Heart left ventricle (tissue), 16 donors: ENCODE measurements at regions not wholly inside any gene's neighbourhood (a gene's known extent, or its start where the extent isn't known, plus 50 kb on each side); places are given as distances from the start of the nearest gene placed in this dataset.

ENCODE experiments used
- ATAC-seq, 4 donors: fragments of 200-7000 bp; cut with Tn5 transposase; one replicate each; pipeline ENCODE4 v1.9.1; 2020 to 2022; ENCODE audit warnings: moderate library complexity in 4 of 4, mild to moderate bottlenecking in 3 of 4, moderate number of reproducible peaks in 1 of 4
- DNase-seq, 5 donors: peaks; one replicate each; pipeline ENCODE4 v3.0.0-alpha.2; 2020
- H3K27ac ChIP-seq, 12 donors: fragments of 200-600 bp; sonication (generic) in 4 of 12; one replicate each; pipeline versions ENCODE4 v1.5.0 to v1.8.0; 2016 to 2022; ENCODE audit warnings: mild to moderate bottlenecking in 2 of 12
- H3K27me3 ChIP-seq, 9 donors: fragments of 200-600 bp; sonication (generic) in 2 of 9; one replicate each; pipeline versions ENCODE4 v1.5.1 to v1.8.0; 2016 to 2022; ENCODE audit warnings: mild to moderate bottlenecking in 3 of 9
- H3K36me3 ChIP-seq, 9 donors: fragments of 200-600 bp; sonication (generic) in 2 of 9; one replicate each; pipeline versions ENCODE4 v1.5.0 to v1.8.0; 2018 to 2022; ENCODE audit warnings: mild to moderate bottlenecking in 2 of 9
- H3K4me1 ChIP-seq, 12 donors: fragments of 200-600 bp; sonication (generic) in 4 of 12; one replicate each; pipeline versions ENCODE4 v1.5.0 to v1.8.0; 2016 to 2022; ENCODE audit warnings: mild to moderate bottlenecking in 3 of 12
- H3K4me3 ChIP-seq, 12 donors: fragments of 200-600 bp; sonication (generic) in 4 of 12; one replicate each; pipeline versions ENCODE4 v1.5.0 to v1.8.0; 2017 to 2022; ENCODE audit warnings: mild to moderate bottlenecking in 9 of 12, moderate library complexity in 4 of 12
- H3K9me3 ChIP-seq, 12 donors: fragments of 200-600 bp; sonication (generic) in 4 of 12; one replicate each; pipeline versions ENCODE4 v1.5.0 to v1.8.0; 2016 to 2022; ENCODE audit warnings: mild to moderate bottlenecking in 1 of 12
- POLR2A ChIP-seq, 2 donors: fragments of 450-650 bp; IDR thresholded peaks; one replicate each; pipeline ENCODE4 v1.6.1; 2017; ENCODE audit warnings: antibody characterized with exemption in 2 of 2, mild to moderate bottlenecking in 2 of 2, moderate library complexity in 2 of 2
- WGBS, 4 donors: extraction: QIAGEN DNeasy Blood & Tissue Kit in 2 of 4; methylation state at CpG; one replicate each; pipeline versions ENCODE4 v1.1.5 to v1.1.7; 2013 to 2018; 5-methylcytosine and 5-hydroxymethylcytosine counted together
- intact Hi-C, 10 donors: fragments of 100-400 bp; cut with DNase I; formaldehyde crosslinking; loops; one replicate each; pipeline versions ENCODE4 v1.11.1 to v1.14.2; 2022
- TF ChIP-seq, protein P1 (sequence below), 12 donors: fragments of 200-600 bp; sonication (generic) in 4 of 12; IDR thresholded peaks; one replicate each; pipeline versions ENCODE4 v1.5.0 to v1.8.0; 2018 to 2022; ENCODE audit warnings: antibody characterized with exemption in 12 of 12, mild to moderate bottlenecking in 5 of 12
- donor health status: ischemic (EF 13 %, LVEDD 7.1; RV severe dilation, severe dysfunction).
- donor health status: healthy with polysubstance abuse.
- donor health status: DM: no; HTN: yes; CAD: no.
- donor health status: DM: no; HTN: no; CAD: no.
- donor health status: ischemic (EF 25% LVEDD 6.9; RV normal size, moderate dysfunction).
- donor health status: ischemic (EF 25% LVEDD 5.7; RV mildly dilated, moderate dysfunction).
- donor health status: healthy.
- donor health status: DM: yes; HTN: yes; CAD: no.
- donor health status: ischemic (EF 35%, LVEDD 5.7; RV mildly dilated, moderate dysfunction).
- donor health status: nonischemic (EF 11% LVEDD 7.7; RV severe dilation, severe dysfunction).
- donor health status: DM: yes; HTN: yes; CAD: no.
- donor health status: PGD.
- donor health status: ischemic (EF 29% LVEDD 5.4; RV normal size, mild dysfunction).
- donor health status: nonischemic (EF 23%, LVEDD 6.1; RV moderate dilation, normal function).

GRCh38 chr5:110055302-110055701 is 365.6 kb downstream of the MAN2A1 start:
- intact Hi-C loops = no loop called here
- H3K27me3 ChIP-seq = no peaks in the 10 kb centered on the region

GRCh38 chr5:110056580-110057114 is 366.9 kb downstream of the MAN2A1 start:
- H3K27ac ChIP-seq = no peak overlapping the region
- ATAC-seq = no peak
- no peaks in the 10 kb centered on the region for H3K36me3 ChIP-seq
- H3K4me3 ChIP-seq = no peak overlapping the region
- WGBS, 4 donors = 79 to 84% (median 83%) methylated on average over 2 of the region's 2 CpGs
- peaks cover 0 to 16% (median 0%) of the 10 kb centered on the region in 12 donors for H3K4me1 ChIP-seq
- TF ChIP-seq, protein P1, sequence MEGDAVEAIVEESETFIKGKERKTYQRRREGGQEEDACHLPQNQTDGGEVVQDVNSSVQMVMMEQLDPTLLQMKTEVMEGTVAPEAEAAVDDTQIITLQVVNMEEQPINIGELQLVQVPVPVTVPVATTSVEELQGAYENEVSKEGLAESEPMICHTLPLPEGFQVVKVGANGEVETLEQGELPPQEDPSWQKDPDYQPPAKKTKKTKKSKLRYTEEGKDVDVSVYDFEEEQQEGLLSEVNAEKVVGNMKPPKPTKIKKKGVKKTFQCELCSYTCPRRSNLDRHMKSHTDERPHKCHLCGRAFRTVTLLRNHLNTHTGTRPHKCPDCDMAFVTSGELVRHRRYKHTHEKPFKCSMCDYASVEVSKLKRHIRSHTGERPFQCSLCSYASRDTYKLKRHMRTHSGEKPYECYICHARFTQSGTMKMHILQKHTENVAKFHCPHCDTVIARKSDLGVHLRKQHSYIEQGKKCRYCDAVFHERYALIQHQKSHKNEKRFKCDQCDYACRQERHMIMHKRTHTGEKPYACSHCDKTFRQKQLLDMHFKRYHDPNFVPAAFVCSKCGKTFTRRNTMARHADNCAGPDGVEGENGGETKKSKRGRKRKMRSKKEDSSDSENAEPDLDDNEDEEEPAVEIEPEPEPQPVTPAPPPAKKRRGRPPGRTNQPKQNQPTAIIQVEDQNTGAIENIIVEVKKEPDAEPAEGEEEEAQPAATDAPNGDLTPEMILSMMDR (IDR thresholded peaks at IDR 0.05) = no peak
- no peak for TF ChIP-seq POLR2A (IDR thresholded peaks at IDR 0.05)
- no peaks in the 10 kb centered on the region for H3K9me3 ChIP-seq
- no peak for DNase-seq
- intact Hi-C loops = no loop called here
- no peaks in the 10 kb centered on the region for H3K27me3 ChIP-seq

More at GRCh38 chr5:110055302-110055701, 365.6 kb downstream of the MAN2A1 start:
- no peak overlapping the region for H3K27ac ChIP-seq
- TF ChIP-seq, protein P1 (IDR thresholded peaks at IDR 0.05) = no peak
- no peak for TF ChIP-seq POLR2A (IDR thresholded peaks at IDR 0.05)
- WGBS, 4 donors = 47 to 73% (median 69%) methylated on average over 2 of the region's 2 CpGs
- peaks cover 0 to 16% (median 0%) of the 10 kb centered on the region in 12 donors for H3K4me1 ChIP-seq
- no peak for ATAC-seq
- DNase-seq = no peak
- H3K4me3 ChIP-seq = no peak overlapping the region
- H3K36me3 ChIP-seq = no peaks in the 10 kb centered on the region
- no peaks in the 10 kb centered on the region for H3K9me3 ChIP-seq

GRCh38 chr5:110058175-110058574 is 368.4 kb downstream of the MAN2A1 start:
- H3K27me3 ChIP-seq = no peaks in the 10 kb centered on the region
- ATAC-seq (no peak), DNase-seq (no peak)
- H3K4me3 ChIP-seq = no peak overlapping the region
- WGBS, 4 donors = 73 to 79% (median 77%) methylated on average over 4 of the region's 4 CpGs
- TF ChIP-seq, protein P1 (IDR thresholded peaks at IDR 0.05) = no peak
- H3K9me3 ChIP-seq = no peaks in the 10 kb centered on the region
- intact Hi-C loops = no loop called here
- peaks cover 0 to 15% (median 0%) of the 10 kb centered on the region in 12 donors for H3K4me1 ChIP-seq
- no peak overlapping the region for H3K27ac ChIP-seq
- H3K36me3 ChIP-seq = no peaks in the 10 kb centered on the region

DNA sequence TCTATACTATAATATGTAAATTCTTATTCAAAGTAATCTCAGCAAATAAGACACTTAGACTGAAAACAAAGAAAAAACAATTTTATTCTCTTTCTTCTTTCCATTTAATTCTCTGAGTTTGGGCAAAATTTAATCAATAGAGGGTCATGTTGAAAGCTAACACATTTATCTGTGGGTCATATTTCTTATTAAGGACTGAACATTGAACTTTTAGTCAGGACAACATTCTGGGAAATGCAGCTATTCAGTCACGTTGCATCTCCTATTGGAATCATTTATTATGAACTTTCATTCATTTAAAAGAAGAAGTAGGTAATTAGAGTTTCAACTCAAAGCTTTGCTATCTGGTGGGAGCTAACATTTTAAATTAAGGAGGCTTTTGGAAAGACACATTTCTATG is 372.5 kb downstream of the MAN2A1 start:
- no peak for ATAC-seq

More for the DNA sequence above, 372.5 kb downstream of the MAN2A1 start:
- no peaks in the 10 kb centered on the region for H3K27me3 ChIP-seq
- H3K4me3 ChIP-seq = no peak overlapping the region
- 70 to 79% (median 76%) methylated on average over 1 of the region's 1 CpG for WGBS, 4 donors
- H3K27ac ChIP-seq = no peak overlapping the region
- no peak for TF ChIP-seq POLR2A (IDR thresholded peaks at IDR 0.05)
- TF ChIP-seq, protein P1 (IDR thresholded peaks at IDR 0.05) = no peak
- intact Hi-C loops = no loop called here
- H3K36me3 ChIP-seq = no peaks in the 10 kb centered on the region
- peaks cover 0 to 2% (median 0%) of the 10 kb centered on the region in 12 donors for H3K9me3 ChIP-seq
- no peaks in the 10 kb centered on the region for H3K4me1 ChIP-seq
- no peak for DNase-seq
